HG03196 (cell line): ENCODE measurements at regions not wholly inside any gene's neighbourhood (a gene's known extent, or its start where the extent isn't known, plus 50 kb on each side); places are given as distances from the start of the nearest gene placed in this dataset.

ENCODE experiments used
- ATAC-seq: cut with Tn5 transposase; IDR thresholded peaks from one replicate; pipeline ENCODE4 v1.9.1; 2021; ENCODE audit not compliant: unreplicated experiment

- ATAC-seq = no peak
Measured at GRCh38 chr4:181158971-181159370, 1084.2 kb upstream of the TENM3 start.

- no peak for ATAC-seq
Measured at GRCh38 chr4:181161669-181162068, 1081.5 kb upstream of the TENM3 start.

GRCh38 chr4:181162266-181162665 is 1080.9 kb upstream of the TENM3 start:
- no peak for ATAC-seq

GRCh38 chr4:181162676-181163075 is 1080.5 kb upstream of the TENM3 start:
- no peak for ATAC-seq

GRCh38 chr4:181166742-181167399 is 1076.3 kb upstream of the TENM3 start:
- no peak for ATAC-seq

GRCh38 chr4:181168011-181168805 is 1075.0 kb upstream of the TENM3 start:
- ATAC-seq = no peak

- no peak for ATAC-seq
Measured at GRCh38 chr4:181173046-181173445, 1070.2 kb upstream of the TENM3 start.

GRCh38 chr4:181176306-181176705 is 1066.9 kb upstream of the TENM3 start:
- ATAC-seq = no peak

GRCh38 chr4:181181331-181181730 is 1061.9 kb upstream of the TENM3 start:
- ATAC-seq = no peak

- no peak for ATAC-seq
Measured at GRCh38 chr4:181189751-181190150, 1053.5 kb upstream of the TENM3 start.

- no peak for ATAC-seq
Measured at GRCh38 chr4:181193131-181193930, 1049.9 kb upstream of the TENM3 start.

- no peak for ATAC-seq
Measured at GRCh38 chr4:181194096-181194495, 1049.1 kb upstream of the TENM3 start.

GRCh38 chr4:181200076-181200475 is 1043.1 kb upstream of the TENM3 start:
- no peak for ATAC-seq

- ATAC-seq = no peak
Measured at GRCh38 chr4:181202240-181202639, 1041.0 kb upstream of the TENM3 start.

GRCh38 chr4:181204109-181204508 is 1039.1 kb upstream of the TENM3 start:
- ATAC-seq = no peak

- no peak for ATAC-seq
Measured at GRCh38 chr4:181213551-181213950, 1029.7 kb upstream of the TENM3 start.

GRCh38 chr4:181216501-181216900 is 1026.7 kb upstream of the TENM3 start:
- ATAC-seq = no peak

- ATAC-seq = no peak
Measured at GRCh38 chr4:181219783-181220416, 1023.3 kb upstream of the TENM3 start.

GRCh38 chr4:181224852-181225251 is 1018.4 kb upstream of the TENM3 start:
- ATAC-seq = no peak

GRCh38 chr4:181225616-181226261 is 1017.5 kb upstream of the TENM3 start:
- no peak for ATAC-seq
